Kidney capillary endothelial cell (primary cell): ENCODE measurements at regions not wholly inside any gene's neighbourhood (a gene's known extent, or its start where the extent isn't known, plus 50 kb on each side); places are given as distances from the start of the nearest gene placed in this dataset.

ENCODE experiments used
- DNase-seq: peaks from one replicate; pipeline ENCODE4 v3.0.0-alpha.2; 2018; ENCODE audit warnings: low spot score

DNA sequence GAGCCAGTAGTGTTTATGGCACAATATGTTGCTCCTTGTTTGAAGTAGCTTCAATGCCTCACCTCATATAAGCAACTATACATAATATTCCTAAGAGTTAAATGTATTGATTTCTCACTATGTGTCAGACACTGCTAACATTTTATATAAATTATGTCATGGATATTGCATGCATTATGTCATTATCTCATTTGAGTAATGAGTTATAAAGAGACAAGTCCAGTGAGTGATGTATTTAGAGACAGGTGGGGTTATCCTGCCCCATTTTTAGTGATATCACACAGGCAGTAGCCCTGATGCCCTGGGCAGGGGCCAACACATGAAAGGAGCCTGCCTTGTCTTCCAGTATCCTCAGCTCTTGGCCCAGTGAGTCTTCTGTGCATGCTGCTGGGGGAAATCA lies 247.0 kb upstream of the SESN3 start:
- no peak for DNase-seq

- DNase-seq = no peak
Measured at GRCh38 chr11:95469258-95469657, 238.3 kb upstream of the SESN3 start.

DNA sequence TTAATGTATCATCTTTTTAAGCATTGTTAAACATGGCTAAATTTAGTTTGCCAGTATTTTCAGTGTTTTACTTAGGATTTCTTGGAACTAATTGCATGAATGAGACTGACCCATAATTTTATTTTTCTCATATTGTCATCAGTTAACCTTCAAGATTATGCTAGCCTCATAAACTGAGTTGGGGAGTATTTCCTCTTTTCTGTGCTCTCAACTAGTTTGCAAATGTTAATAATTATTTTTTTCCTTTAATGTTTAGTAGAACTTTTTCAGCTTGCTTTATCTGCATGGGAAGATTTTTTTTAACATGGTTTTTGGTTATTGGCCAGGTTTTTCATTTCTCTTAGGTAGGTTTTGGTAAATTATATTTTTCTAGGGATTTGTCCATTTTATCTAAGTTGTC lies 235.4 kb upstream of the SESN3 start:
- DNase-seq = no peak

GRCh38 chr11:95465887-95466286 lies 234.9 kb upstream of the SESN3 start:
- DNase-seq = no peak

DNA sequence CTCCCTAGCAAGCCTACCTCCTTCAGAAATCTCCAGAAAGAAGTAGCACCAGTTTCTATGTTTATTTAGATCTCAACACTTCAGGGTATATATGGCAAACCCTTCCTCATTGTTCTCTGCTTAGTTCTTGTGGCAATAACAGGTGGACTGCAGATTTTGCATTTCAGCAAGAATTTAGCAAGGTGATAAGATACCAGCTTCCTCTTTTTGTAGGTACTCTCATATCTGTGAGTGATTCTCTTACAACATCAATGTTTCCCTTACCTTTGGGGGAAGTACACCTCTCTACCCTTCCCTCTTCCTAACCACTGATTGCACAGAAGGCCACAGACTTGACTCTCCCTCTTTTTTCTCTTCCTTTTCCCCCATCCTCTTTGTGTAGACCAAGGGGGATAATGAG lies 230.9 kb upstream of the SESN3 start:
- DNase-seq = no peak

DNA sequence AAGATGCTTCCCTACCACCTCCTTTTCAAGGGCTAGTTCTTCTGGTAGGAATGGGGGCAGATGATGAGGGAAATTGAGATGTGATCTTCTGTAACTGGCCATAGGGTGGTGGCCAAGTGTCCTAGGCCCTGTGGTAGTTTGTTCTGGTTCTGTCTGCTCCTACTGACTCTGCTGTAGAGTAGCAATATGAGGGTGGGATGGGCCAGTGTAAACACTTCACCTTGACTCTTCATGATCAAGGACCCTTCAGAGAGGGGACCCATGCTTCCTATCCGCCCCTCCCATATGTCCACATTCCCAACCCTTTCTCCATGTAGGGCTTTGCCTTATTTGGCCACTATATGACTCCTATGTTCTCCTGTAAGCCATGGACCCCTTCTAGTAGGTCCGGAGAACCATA lies 230.3 kb upstream of the SESN3 start:
- DNase-seq = no peak

- no peak for DNase-seq
Measured at GRCh38 chr11:95459291-95460042, 228.5 kb upstream of the SESN3 start.

DNA sequence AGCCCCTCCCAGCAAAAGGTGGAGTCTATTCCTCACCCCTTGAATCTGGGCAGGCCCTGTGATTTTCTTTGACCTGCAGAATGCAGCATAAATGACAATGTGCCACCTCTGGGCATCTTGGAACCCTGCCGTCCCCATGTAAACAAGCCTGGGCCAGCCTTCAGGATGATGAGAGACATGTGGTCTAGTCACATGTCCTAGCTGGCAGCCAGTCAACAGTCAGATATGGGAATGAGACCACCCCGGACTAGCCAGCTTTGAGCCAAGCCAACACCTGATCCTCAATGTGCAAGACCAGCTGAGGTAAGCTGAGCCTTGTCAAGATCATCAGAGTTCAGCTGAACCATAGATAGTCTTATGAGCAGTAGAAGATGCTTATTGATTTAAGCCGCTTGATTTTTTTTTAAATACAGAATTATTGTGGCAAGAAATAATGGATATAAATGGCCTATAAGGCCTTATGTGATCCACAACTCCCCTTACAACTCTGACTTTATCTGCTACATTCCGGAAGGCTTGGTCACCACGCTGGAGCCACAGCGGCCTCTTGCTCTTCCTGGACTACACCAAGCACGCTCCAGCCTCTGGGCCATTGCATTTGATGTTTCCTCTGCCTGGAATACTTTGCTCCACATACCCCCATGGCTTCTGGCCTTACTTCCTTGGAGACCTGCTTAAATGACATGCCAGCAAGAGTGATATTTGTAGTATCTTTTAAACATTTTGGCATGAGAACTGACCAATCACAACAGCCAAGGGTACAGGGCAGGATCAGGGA lies 225.9 kb upstream of the SESN3 start:
- no peak for DNase-seq

- DNase-seq = no peak
Measured at GRCh38 chr11:95455228-95455970, 224.4 kb upstream of the SESN3 start.

- no peak for DNase-seq
Measured at GRCh38 chr11:95453616-95454171, 222.7 kb upstream of the SESN3 start.

GRCh38 chr11:95451682-95452081 lies 220.7 kb upstream of the SESN3 start:
- DNase-seq = peak; percentile 59

- DNase-seq = no peak
Measured at GRCh38 chr11:95451261-95451660, 220.3 kb upstream of the SESN3 start.

DNA sequence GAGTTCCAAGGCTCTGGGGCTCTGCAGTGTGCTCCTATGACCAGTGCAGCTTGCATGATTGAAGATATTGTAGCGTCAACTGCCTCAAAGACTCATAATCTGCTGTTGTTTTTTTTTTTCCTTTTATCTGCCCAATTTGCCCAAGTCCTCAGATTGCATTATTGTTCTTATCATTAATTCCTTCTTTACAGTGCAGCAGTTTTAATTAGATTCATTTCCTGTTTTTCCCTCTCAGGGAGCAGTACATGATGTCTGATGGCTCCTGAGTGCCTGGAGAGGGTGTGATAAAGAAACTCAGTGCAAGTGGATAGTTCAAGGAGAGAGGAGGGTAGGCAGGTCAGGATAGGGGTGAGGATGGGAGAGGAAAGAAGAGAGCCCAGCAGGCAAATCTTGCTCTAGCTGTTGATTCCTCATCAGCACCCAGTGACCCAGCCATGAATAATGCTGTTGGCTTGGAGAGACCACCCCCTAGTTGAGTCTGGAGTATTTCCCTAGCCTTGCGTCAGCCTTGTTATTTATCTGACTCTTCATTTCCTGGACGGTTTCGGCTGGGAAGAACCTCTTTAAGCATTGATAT lies 219.6 kb upstream of the SESN3 start:
- DNase-seq = no peak

DNA sequence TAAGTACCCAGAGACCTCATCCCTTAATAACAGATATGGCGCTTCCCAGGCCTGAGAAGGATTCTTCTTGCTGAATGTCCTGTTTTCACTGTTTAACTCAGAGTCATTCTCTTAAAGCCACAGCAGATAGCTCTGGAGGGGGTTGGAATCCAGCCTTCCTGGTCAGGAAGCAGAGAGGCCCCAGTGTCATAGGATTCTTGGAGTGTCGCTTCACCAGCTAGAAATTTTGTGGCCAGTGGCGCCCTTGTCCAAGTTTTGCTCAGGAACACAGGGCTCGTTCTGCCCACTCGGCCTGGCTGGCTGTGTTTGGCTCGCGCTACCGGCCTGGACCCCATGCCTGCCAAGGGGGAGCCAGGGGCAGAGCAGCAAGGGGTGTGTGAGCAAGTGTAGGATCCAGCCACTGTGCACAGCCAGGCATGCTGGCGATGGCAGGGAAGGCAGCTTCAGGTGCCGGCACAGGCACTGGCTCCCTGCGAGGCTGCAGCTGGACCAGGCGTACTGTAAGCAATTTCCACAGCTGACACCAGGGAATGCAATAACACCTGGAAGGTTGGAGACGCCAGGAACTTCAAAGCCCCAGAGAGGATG lies 214.8 kb upstream of the SESN3 start:
- no peak for DNase-seq

GRCh38 chr11:95444309-95445241 lies 213.6 kb upstream of the SESN3 start:
- no peak for DNase-seq

- DNase-seq = no peak
Measured at GRCh38 chr11:95443386-95443785, 212.4 kb upstream of the SESN3 start.

DNA sequence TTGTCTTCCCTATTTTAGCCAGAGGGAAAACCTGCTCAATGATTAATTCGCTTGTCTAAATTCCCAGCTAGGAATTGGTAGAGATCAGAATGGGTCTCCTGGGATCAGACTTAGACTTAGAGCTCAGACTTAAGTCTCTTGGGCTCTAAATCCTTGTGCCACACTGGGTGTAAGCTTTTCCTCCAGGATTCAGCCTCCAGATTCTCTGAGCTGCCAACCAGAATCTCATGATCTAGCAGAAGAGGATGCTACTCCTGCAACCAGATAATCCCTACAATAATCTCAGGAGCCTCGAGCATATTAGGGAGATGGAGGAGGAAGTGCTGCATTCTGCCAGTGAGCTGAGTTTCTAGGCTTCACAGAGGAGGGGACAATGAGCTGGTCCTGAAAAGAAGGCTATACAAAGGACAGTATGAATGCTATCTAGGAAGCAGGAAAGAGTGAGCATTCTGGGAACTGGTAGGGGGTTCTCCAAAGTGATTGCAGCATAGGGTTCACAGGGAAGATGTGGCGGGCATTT lies 211.6 kb upstream of the SESN3 start:
- DNase-seq = no peak

DNA sequence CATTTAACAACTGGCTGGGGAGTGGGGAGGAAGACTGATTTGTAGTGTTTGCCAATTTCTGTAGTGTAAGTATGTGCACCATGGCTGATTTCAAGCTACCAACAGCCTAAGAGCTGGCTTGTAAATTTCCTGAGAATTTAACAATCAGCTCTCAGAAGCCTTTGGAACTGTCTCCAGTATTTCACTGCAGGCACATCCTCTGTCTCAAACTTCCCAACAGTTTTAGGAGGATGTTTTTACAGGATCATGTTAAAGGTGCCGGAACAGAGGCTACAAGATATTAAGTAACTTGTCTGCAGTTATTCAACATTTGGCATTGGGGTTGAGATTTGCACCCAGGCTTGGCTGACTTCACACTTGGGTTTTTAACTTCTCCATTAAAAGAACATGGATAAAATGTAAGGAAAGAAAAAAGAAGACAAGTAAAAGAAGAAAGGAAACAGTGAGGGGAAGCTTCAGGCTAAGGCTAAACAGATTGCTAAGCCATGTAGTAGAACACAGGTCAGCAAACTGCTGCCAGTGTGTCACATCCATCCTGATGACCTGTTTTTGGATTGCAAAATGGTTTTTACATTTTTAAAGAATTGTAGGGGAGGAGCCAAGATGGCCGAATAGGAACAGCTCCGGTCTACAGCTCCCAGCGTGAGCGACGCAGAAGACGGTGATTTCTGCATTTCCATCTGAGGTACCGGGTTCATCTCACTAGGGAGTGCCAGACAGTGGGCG lies 204.8 kb upstream of the SESN3 start:
- no peak for DNase-seq

DNA sequence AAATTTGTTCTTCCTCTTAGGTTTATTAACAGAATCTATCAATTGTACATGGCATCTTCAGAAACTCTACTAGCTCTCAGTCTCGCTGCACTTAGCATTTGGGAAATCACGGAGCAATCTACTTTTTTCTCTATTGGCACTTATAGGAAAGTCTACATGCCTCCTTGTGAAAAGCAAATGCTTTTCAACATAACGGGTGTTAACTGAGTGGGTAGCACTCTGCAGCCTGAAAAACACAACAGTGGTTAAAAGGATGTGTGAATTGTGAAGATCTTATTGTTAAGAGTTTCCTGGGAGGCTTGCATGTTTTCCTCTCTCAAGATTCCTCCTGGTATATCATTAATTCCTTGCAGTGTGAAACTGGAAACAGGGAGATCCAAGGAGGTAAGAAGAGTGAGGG lies 204.2 kb upstream of the SESN3 start:
- DNase-seq = no peak
